Left lung (tissue), 4 donors: ENCODE measurements at regions not wholly inside any gene's neighbourhood (a gene's known extent, or its start where the extent isn't known, plus 50 kb on each side); places are given as distances from the start of the nearest gene placed in this dataset.

ENCODE experiments used
- ATAC-seq: fragments of 200-7000 bp; cut with Tn5 transposase; one replicate; pipeline ENCODE4 v1.9.1; 2020; ENCODE audit warnings: moderate library complexity
- DNase-seq, 4 donors: peaks; one replicate each; pipeline ENCODE4 v3.0.0-alpha.2; 2013 to 2020
- H3K27ac ChIP-seq, 2 donors: fragments of 200-600 bp; sonication (generic) in 1 of 2; one replicate each; pipeline versions ENCODE4 v1.5.0 to v1.8.0; 2020 to 2021
- H3K27me3 ChIP-seq, 2 donors: fragments of 200-600 bp; sonication (generic) in 1 of 2; one replicate each; pipeline versions ENCODE4 v1.5.0 to v1.8.0; 2020 to 2021
- H3K36me3 ChIP-seq, 2 donors: fragments of 200-600 bp; sonication (generic) in 1 of 2; one replicate each; pipeline versions ENCODE4 v1.5.0 to v1.8.0; 2020 to 2021
- H3K4me1 ChIP-seq, 2 donors: fragments of 200-600 bp; one replicate each; pipeline ENCODE4 v1.8.0; 2021
- H3K4me3 ChIP-seq, 2 donors: fragments of 200-600 bp; sonication (generic) in 1 of 2; one replicate each; pipeline versions ENCODE4 v1.5.0 to v1.8.0; 2020 to 2021; ENCODE audit warnings: mild to moderate bottlenecking in 1 of 2
- H3K9me3 ChIP-seq, 2 donors: fragments of 200-600 bp; sonication (generic) in 1 of 2; one replicate each; pipeline versions ENCODE4 v1.5.0 to v1.8.0; 2020 to 2021
- intact Hi-C, 2 donors: fragments of 100-400 bp; cut with DNase I; formaldehyde crosslinking; loops; one replicate each; pipeline versions ENCODE4 v1.11.2 to v1.14.2; 2022
- TF ChIP-seq, protein P1 (sequence below), 2 donors: fragments of 200-600 bp; sonication (generic) in 1 of 2; IDR thresholded peaks; one replicate each; pipeline versions ENCODE4 v1.5.0 to v1.8.0; 2021; ENCODE audit warnings: antibody characterized with exemption in 2 of 2
- donor health status: DM: no; HTN: yes; CAD: no.
- donor health status: DM: no; HTN: no; CAD: no.

GRCh38 chr5:53243403-53243802 is 133.8 kb upstream of the MOCS2 start:
- DNase-seq = no peak
- no peak for ATAC-seq
- intact Hi-C loops = no loop called here
- Histone ChIP-seq H3K4me1 (no peaks in the 10 kb centered on the region), H3K27me3 (no peaks in the 10 kb centered on the region), H3K4me3 (no peak overlapping the region), H3K36me3 (no peaks in the 10 kb centered on the region), H3K9me3 (no peaks in the 10 kb centered on the region), H3K27ac (no peak overlapping the region)
- TF ChIP-seq, protein P1, sequence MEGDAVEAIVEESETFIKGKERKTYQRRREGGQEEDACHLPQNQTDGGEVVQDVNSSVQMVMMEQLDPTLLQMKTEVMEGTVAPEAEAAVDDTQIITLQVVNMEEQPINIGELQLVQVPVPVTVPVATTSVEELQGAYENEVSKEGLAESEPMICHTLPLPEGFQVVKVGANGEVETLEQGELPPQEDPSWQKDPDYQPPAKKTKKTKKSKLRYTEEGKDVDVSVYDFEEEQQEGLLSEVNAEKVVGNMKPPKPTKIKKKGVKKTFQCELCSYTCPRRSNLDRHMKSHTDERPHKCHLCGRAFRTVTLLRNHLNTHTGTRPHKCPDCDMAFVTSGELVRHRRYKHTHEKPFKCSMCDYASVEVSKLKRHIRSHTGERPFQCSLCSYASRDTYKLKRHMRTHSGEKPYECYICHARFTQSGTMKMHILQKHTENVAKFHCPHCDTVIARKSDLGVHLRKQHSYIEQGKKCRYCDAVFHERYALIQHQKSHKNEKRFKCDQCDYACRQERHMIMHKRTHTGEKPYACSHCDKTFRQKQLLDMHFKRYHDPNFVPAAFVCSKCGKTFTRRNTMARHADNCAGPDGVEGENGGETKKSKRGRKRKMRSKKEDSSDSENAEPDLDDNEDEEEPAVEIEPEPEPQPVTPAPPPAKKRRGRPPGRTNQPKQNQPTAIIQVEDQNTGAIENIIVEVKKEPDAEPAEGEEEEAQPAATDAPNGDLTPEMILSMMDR (IDR thresholded peaks at IDR 0.05) = no peak

DNA sequence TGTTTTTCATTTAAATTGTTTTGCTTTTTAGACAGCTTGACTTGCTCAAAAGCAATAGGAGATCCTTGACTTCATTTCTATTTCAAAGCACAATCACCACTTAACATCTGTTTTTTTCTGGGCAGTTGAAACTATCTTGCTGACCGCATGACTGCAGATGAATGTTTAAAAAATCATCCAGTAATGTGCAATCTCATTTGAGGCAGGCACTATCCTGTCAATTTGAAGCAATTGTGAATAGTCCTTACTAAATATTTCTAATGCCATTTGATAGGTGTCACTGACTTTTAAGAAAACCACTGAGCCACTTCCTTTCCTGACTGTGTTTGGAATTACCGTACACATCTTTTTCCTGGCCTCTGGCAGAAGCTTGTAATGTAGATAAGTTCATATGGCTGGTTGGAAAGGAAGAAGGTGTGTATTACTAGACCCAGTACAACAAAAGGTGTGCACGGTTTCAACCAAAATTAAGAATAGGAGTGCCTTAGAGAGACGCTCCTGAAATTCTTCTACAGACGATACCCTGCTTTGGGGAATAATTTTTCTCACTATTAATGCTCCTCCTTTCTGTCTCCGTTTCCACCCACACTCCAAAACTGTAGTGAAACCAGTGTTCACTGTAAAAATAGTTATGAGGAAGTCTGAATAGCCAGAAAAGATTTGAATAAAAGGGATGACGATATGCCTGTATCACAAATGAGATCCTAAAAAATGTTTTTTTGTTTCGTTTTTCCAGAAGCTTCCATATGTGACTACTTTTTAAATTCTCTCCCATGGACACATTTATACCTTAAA is 136.7 kb upstream of the MOCS2 start:
- no peaks in the 10 kb centered on the region for H3K9me3 ChIP-seq
- H3K4me3 ChIP-seq = no peak overlapping the region
- H3K4me1 ChIP-seq = peaks cover 0 to 5% of the 10 kb centered on the region in 2 donors
- TF ChIP-seq, protein P1 (IDR thresholded peaks at IDR 0.05) = no peak
- ATAC-seq (peak; percentile 32), DNase-seq (peak in 1 of 4 donors; percentile 1)
- H3K27me3 ChIP-seq = no peaks in the 10 kb centered on the region
- peak overlapping the region in 1 of 2 donors; percentile 16 for H3K27ac ChIP-seq
- H3K36me3 ChIP-seq = no peaks in the 10 kb centered on the region
- intact Hi-C loops = no loop called here

- peak in 1 of 4 donors; percentile 31 for DNase-seq
- H3K36me3 ChIP-seq = no peaks in the 10 kb centered on the region
- no peak overlapping the region for H3K27ac ChIP-seq
- H3K4me1 ChIP-seq = peaks cover 0 to 5% of the 10 kb centered on the region in 2 donors
- ATAC-seq = peak; percentile 84
- H3K4me3 ChIP-seq = no peak overlapping the region
- no peaks in the 10 kb centered on the region for H3K9me3 ChIP-seq
- intact Hi-C loops = no loop called here
- TF ChIP-seq, protein P1 (IDR thresholded peaks at IDR 0.05) = no peak
- H3K27me3 ChIP-seq = no peaks in the 10 kb centered on the region
Observed at GRCh38 chr5:53249529-53250200, 140.1 kb upstream of the MOCS2 start.

DNA sequence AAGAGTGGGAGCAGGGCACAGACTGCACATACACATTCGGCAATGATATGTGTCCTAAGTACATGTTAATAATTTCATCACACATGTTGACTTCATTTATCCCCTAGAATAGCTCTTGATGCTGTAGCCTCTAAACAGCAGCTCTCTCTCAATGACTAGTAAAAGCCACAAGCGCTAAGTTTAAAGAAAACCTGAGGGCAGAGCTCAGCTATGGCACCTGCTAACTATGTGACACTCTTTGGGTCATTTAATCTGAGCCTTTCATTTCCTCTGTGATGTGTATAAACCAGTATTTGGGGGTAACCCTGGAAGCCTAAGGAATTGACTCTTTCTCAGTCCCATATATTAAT is 140.6 kb upstream of the MOCS2 start:
- Histone ChIP-seq H3K4me3 (no peak overlapping the region), H3K27ac (no peak overlapping the region), H3K36me3 (no peaks in the 10 kb centered on the region), H3K4me1 (peaks cover 0 to 5% of the 10 kb centered on the region in 2 donors), H3K9me3 (no peaks in the 10 kb centered on the region), H3K27me3 (no peaks in the 10 kb centered on the region)
- DNase-seq = no peak
- intact Hi-C loops = no loop called here
- no peak for ATAC-seq
- TF ChIP-seq, protein P1 (IDR thresholded peaks at IDR 0.05) = no peak

GRCh38 chr5:53253421-53253871 is 143.9 kb upstream of the MOCS2 start:
- intact Hi-C loops = no loop called here
- H3K36me3 ChIP-seq = no peaks in the 10 kb centered on the region
- DNase-seq (no peak), ATAC-seq (no peak)
- H3K4me1 ChIP-seq = peaks cover 0 to 5% of the 10 kb centered on the region in 2 donors
- no peak overlapping the region for H3K27ac ChIP-seq
- no peak overlapping the region for H3K4me3 ChIP-seq
- TF ChIP-seq, protein P1 (IDR thresholded peaks at IDR 0.05) = no peak
- H3K9me3 ChIP-seq = no peaks in the 10 kb centered on the region
- H3K27me3 ChIP-seq = no peaks in the 10 kb centered on the region
